Activated T-helper 1 cell treated with anti-CD3 and anti-CD28 coated beads, Interleukin-2, amount 50 U/mL, for 16 hours (primary cell): ENCODE measurements at regions not wholly inside any gene's neighbourhood (a gene's known extent, or its start where the extent isn't known, plus 50 kb on each side); places are given as distances from the start of the nearest gene placed in this dataset.

Source experiments
- DNase-seq, 2 donors: peaks; one replicate each; pipeline ENCODE4 v3.0.0-alpha.2; 2020; ENCODE audit warnings: low read depth in 1 of 2, low spot score in 1 of 2

DNA sequence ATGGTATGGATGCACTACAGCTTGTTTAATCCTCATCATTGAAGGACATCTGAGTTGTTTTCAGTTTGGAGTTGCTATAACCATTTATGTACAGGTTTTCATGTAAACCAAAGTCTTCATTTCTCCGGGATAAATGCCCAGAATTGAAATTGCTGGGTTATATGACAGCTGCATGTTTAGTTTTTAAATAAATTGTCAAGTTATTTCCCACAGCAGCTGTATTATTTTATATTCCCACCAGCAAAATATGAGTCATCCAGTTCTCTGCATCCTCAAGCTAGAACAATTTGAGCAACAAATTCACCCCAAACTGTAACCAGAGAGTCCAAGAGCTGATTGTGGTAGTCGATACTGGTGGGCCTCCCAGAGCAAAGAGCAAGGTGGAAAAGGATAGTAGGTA is 125.6 kb upstream of the PRNP start:
- DNase-seq: no peak

GRCh38 chr20:4559906-4560305 is 126.3 kb upstream of the PRNP start:
- DNase-seq: no peak

- no peak for DNase-seq
Observed at GRCh38 chr20:4559106-4559505, 127.2 kb upstream of the PRNP start.

- DNase-seq: no peak
Observed at GRCh38 chr20:4556781-4557180, 129.5 kb upstream of the PRNP start.

DNA sequence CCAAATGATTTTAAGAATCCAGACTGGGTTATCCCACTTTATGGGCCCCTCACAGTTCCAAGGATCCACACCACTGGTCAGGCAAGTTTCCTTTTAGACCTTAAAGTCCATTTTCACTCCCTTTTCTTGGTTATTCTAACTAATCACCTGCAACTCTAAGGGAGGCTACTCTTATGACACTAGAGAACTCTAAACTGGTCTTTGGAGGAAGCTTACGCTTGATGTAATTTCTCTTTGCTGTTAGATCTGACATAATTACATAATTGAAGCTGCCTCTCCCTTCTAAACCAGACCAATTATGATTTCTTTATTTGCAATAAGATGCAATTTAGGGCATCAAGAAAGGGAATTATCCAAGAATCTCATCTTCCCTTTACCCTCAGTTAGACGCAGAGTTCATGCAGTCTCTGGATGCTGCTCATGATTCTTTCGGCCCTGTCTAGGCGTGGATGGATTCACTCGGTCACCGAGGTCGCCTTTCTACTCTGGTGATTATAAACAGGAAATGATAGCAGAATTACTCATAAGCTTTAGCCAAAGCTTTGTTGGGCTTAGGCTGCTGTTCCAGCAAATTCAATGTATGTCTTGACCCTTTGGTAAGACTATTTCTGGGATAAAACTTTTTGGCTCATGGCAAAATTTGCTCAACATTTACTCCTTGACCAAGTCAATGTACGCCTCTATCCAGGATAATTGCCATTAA is 130.9 kb upstream of the PRNP start:
- DNase-seq: no peak

- DNase-seq: no peak
Observed at GRCh38 chr20:4554346-4554745, 131.9 kb upstream of the PRNP start.

GRCh38 chr20:4552075-4552640 is 134.1 kb upstream of the PRNP start:
- DNase-seq: no peak

- no peak for DNase-seq
Observed at GRCh38 chr20:4550740-4551139, 135.5 kb upstream of the PRNP start.

DNA sequence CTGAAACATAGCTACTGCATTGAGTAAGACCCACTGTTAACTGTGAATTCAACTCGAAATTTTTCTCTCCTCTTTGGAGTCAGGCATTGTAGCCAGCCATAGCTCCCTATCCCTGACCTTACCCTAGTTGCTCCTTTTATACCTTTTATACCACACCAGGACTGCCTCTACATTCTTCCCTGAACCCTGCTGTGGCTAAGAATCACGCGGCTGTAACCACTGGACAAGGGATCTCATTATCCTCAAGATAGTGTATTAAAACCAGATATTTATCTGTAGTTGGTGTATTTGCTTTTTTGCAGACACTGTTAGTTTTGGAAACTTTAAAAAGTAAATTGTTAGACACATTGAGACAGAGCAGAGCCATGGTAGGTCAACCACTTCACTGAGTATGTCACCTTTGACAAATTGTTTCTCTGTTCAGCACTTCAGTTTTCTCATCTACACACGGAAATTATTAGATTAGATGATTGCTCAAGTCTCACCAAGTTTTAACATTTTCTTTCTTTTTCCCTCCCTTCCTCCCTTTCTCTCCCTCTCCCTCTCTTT is 136.5 kb upstream of the PRNP start:
- no peak for DNase-seq

GRCh38 chr20:4548552-4548951 is 137.7 kb upstream of the PRNP start:
- no peak for DNase-seq

GRCh38 chr20:4546786-4547185 is 139.5 kb upstream of the PRNP start:
- no peak for DNase-seq

GRCh38 chr20:4546342-4546741 is 139.9 kb upstream of the PRNP start:
- DNase-seq: no peak

- no peak for DNase-seq
Observed at GRCh38 chr20:4545526-4545925, 140.7 kb upstream of the PRNP start.

DNA sequence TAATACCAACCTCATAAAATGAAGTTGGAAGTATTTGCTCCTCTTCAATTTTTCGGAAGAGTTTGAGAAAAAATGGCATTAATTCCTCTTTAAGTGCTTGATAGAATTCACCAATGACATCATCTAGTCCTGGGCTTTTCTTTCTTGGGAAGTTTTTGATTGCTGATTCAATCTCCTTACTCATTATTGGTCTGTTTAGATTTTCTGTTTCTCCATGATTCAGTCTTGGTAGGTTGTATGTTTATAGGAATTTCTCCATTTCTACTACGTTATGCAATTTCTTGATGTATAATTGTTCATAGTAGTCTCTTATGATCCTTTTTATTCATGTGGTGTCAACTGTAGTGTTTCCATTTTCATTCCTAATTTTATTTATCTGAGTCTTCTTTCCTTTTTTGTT is 141.5 kb upstream of the PRNP start:
- no peak for DNase-seq

GRCh38 chr20:4542270-4542669 is 144.0 kb upstream of the PRNP start:
- no peak for DNase-seq

DNA sequence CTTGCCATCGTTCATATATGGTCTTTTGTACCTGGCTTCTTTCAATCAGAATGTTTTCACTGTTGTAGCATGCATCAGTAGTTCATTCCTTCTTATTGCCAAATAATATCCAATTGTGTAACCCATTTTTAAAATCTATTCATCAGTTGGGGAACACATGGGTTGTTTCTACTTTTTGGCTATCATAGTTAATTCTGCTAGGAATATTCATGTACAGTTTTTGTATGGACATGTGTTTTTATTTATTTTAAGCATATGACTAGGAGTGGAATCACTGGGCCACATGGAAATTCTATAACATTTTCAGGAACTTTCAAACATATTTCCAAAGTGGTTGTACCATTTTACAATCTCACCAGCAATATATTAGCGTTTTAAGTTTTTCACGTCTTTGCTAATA is 151.9 kb upstream of the PRNP start:
- no peak for DNase-seq

DNA sequence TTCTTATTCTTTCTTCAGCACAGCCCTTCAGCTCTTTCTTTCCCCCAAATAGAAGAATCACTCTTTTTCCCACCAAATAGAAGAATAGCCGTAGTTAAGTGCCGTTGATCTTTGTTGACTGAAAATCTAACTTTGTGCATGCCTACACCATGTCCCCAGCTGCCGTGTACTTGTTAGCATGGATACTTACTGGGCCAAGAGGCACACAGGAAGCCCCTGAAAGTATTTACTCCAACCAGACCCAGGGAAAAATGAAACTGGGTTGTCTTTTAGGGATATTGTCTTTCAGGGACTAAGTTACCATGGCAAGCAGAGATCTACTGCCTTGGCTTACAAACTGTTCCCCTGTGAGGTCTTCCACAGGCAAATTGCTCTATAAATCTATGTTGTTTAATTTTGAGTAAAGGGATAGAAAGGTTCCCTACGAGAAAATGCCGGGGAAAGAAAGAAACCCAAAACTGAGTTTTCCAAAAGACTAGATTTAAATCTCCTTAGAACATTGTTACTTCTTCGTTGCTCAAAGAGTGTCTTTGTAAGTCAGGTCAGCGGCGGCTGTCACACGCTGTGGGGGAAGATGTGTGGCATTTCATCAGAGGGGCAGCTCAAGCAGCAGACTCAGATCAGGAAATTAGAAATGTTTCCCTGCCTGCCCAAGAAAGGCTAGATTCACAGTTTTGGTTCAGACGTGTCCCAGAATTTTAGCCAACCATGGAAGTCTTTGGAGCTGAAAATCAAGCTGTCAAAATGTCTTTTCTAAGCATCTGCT is 152.7 kb upstream of the PRNP start:
- DNase-seq: no peak

DNA sequence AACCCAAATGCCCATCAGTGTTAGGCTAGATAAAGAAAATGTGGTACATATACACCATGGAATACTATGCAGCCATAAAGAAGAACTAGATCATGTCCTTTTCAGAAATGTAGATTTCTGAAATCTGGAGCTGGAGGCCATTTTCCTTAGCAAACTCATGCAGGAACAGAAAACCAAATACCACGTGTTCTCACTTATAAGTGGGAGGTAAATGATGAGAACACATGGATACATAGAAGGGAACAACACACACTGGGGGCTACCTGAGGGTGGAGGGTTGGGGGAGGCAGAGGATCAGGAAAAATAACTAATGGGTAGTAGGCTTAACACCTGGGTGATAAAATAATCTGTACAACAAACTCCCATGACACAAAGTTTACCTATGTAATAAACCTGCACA is 153.5 kb upstream of the PRNP start:
- no peak for DNase-seq

GRCh38 chr20:4524792-4525191 is 161.5 kb upstream of the PRNP start:
- DNase-seq: no peak

- no peak for DNase-seq
Observed at GRCh38 chr20:4524307-4524706, 161.9 kb upstream of the PRNP start.

GRCh38 chr20:4522310-4522709 is 163.9 kb upstream of the PRNP start:
- DNase-seq: no peak
